ENCODE measurements at regions not wholly inside any gene's neighbourhood (a gene's known extent, or its start where the extent isn't known, plus 50 kb on each side); places are given as distances from the start of the nearest gene placed in this dataset.

DNA sequence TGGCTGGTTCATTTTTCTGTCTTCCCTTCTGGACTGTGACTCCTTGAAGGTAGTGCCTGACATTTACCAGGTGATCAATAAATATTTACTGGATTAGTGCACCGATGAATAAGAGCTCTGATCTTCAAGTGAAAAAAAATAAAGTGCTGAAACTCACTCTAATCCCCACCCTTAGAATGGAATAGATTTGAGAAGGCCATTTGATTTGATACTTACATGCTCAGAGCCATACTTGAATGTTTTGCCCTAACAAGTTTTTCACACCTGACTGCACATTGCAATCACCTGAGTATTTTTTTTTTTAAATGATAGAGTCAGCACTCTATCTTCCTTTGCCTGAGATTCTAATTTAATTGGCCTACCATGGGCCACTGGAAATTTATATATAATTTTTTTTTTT, 105.7 kb downstream of the LRRC70 start:
- TF ChIP-seq, protein P1, sequence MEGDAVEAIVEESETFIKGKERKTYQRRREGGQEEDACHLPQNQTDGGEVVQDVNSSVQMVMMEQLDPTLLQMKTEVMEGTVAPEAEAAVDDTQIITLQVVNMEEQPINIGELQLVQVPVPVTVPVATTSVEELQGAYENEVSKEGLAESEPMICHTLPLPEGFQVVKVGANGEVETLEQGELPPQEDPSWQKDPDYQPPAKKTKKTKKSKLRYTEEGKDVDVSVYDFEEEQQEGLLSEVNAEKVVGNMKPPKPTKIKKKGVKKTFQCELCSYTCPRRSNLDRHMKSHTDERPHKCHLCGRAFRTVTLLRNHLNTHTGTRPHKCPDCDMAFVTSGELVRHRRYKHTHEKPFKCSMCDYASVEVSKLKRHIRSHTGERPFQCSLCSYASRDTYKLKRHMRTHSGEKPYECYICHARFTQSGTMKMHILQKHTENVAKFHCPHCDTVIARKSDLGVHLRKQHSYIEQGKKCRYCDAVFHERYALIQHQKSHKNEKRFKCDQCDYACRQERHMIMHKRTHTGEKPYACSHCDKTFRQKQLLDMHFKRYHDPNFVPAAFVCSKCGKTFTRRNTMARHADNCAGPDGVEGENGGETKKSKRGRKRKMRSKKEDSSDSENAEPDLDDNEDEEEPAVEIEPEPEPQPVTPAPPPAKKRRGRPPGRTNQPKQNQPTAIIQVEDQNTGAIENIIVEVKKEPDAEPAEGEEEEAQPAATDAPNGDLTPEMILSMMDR (IDR thresholded peaks at IDR 0.05; ENCODE audit: borderline replicate concordance, control extremely low read depth, extremely low read depth, insufficient read depth, missing control alignments) = no peak
- in situ Hi-C loops (cut with MboI; ENCODE audit: low sequenced_read_pairs, unreplicated experiment) = no loop called here
- DNase-seq (ENCODE audit: low spot score) = no peak

DNA sequence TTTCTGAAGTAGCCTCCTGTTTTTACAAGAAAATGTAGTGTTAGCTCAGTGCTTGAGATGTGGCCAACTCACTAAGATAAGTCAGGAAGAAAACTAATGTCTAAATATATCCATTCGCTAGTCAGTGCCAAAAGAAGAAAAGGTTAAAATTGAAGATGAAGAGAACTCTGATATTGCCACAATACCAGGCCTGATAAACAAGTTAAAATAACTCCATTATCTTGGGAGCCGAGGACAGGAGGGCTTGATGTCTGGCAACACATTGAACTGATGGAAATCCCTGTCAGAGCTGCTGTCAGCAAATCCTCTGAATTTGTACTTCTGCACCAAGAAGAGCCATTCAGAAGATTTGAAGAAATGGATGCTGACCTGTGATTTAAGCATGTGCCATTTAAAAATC, 103.4 kb downstream of the LRRC70 start:
- DNase-seq (ENCODE audit: low spot score) = no peak
- in situ Hi-C loops (cut with MboI; ENCODE audit: low sequenced_read_pairs, unreplicated experiment) = no loop called here
- TF ChIP-seq, protein P1 (IDR thresholded peaks at IDR 0.05; ENCODE audit: borderline replicate concordance, control extremely low read depth, extremely low read depth, insufficient read depth, missing control alignments) = no peak

DNA sequence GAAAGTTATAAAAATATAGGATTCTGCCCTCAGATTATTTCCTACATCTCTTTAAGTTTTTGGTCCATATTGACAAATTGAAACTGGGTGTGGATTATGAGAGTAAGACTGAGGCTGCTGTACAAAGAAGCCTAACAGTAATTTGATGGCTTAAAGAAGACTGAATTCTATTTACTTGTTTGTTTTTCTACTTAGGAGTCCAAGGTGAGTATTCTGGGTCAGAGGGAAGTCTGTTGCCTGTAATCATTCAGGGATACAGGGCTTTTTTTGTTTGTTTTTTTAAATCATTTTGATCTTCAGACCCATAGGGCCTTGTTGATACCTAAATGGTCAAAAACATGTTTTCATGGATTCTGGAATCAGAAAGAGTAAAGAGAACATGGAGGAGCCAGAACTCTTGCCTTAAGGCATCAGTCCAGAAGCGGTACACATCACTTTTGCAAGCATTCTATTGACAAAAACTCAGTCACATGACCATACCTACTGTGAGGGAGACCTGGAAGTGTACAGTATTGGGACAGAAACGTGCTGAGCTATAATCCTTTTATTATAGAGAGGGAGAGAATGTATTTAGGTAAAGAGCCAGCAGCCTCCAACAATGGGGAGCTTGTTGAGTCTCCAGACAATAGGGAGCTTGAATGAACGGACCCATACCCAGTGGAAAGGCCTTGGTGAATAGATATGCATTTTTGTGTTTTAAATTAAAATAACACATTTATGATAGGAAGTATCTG, 102.7 kb downstream of the LRRC70 start:
- DNase-seq (ENCODE audit: low spot score) = no peak
- TF ChIP-seq, protein P1 (IDR thresholded peaks at IDR 0.05; ENCODE audit: borderline replicate concordance, control extremely low read depth, extremely low read depth, insufficient read depth, missing control alignments) = no peak
- in situ Hi-C loops (cut with MboI; ENCODE audit: low sequenced_read_pairs, unreplicated experiment) = no loop called here

- in situ Hi-C loops (cut with MboI; ENCODE audit: low sequenced_read_pairs, unreplicated experiment) = no loop called here
- TF ChIP-seq, protein P1 (IDR thresholded peaks at IDR 0.05; ENCODE audit: borderline replicate concordance, control extremely low read depth, extremely low read depth, insufficient read depth, missing control alignments) = no peak
Measured at GRCh38 chr5:62680121-62680520, 101.5 kb downstream of the LRRC70 start.

More at GRCh38 chr5:62680121-62680520, 101.5 kb downstream of the LRRC70 start:
- DNase-seq (ENCODE audit: low spot score) = no peak
